A549 (cell line): ENCODE measurements at regions not wholly inside any gene's neighbourhood (a gene's known extent, or its start where the extent isn't known, plus 50 kb on each side); places are given as distances from the start of the nearest gene placed in this dataset.
"Not testable (repeated sequence)": the region's sequence is repeated elsewhere in the genome, so short reads cannot be mapped to it uniquely, and the experiment has no call there.

Source experiments
- ATAC-seq, 2 experiments: fragments of 200-7000 bp in 1 of 2; fragments of >200 bp in 1 of 2; cut with Nextera tagmentation in 1 of 2; cut with Tn5 transposase in 1 of 2; 3 replicates each; pipeline versions ENCODE4 v1.8.0 to v1.9.1; 2018 to 2020; ENCODE audit warnings: mild to moderate bottlenecking in 1 of 2, moderate library complexity in 1 of 2
- CTCF ChIA-PET: fragments of 300-600 bp; sonication (Branson Sonifier 250); formaldehyde crosslinking; extraction: SDS; loops from one replicate; lab custom pipeline; 2021; ENCODE audit warnings: antibody characterized with exemption, inconsistent platforms; lab: Yijun Ruan, JAX
- POLR2A ChIA-PET: fragments of 350-600 bp; formaldehyde crosslinking; extraction: SDS; loops from one replicate; lab custom pipeline; 2021; ENCODE audit warnings: antibody characterized with exemption, inconsistent platforms; lab: Yijun Ruan, JAX
- DNase-seq, 2 experiments: peaks; one replicate each; pipeline versions ENCODE4 v3.0.0 to v3.0.0-alpha.2; 2011 to 2016; ENCODE audit warnings: low read depth in 1 of 2, low spot score in 1 of 2
- FAIRE-seq: peaks from 2 replicates; lab custom pipeline; 2011; peaks lifted over from hg19 to GRCh38; lab: Jason Lieb, UNC
- H3K27ac ChIP-seq, 2 experiments: fragments of >200 bp; sonication (Bioruptor Twin); formaldehyde crosslinking; 3 replicates each; pipeline ENCODE4 v1.5.1; 2016 to 2017
- H3K4me1 ChIP-seq: fragments of >200 bp; sonication (Bioruptor Twin); formaldehyde crosslinking; 3 replicates; pipeline ENCODE4 v1.6.1; 2016
- H3K4me2 ChIP-seq: fragments of >200 bp; sonication (Bioruptor Twin); formaldehyde crosslinking; 3 replicates; pipeline ENCODE4 v1.6.1; 2016
- H3K4me3 ChIP-seq: fragments of >200 bp; sonication (Bioruptor Twin); formaldehyde crosslinking; 3 replicates; pipeline ENCODE4 v1.5.1; 2016
- H3K9me3 ChIP-seq: fragments of >200 bp; sonication (Bioruptor Twin); formaldehyde crosslinking; 3 replicates; pipeline ENCODE4 v1.6.1; 2016
- CTCF ChIP-seq: fragments of >200 bp; sonication (Bioruptor Twin); formaldehyde crosslinking; IDR thresholded peaks from 3 replicates; pipeline ENCODE4 v1.5.1; 2016
- RAD21 ChIP-seq, 2 experiments: fragments of >200 bp in 1 of 2; sonication (Bioruptor Twin) in 1 of 2; formaldehyde crosslinking in 1 of 2; IDR thresholded peaks in 1 of 2; conservative IDR thresholded peaks in 1 of 2; 2 replicates in 1 of 2; 3 replicates in 1 of 2; pipeline ENCODE4 v1.6.1; 2012 to 2018; ENCODE audit warnings: inconsistent platforms in 1 of 2
- WGBS: methylation state at CpG from one replicate; pipeline ENCODE4 v1.1.6; 2017; ENCODE audit errors: missing lambda C conversion rate; 5-methylcytosine and 5-hydroxymethylcytosine counted together

GRCh38 chr22:15786942-15787733 is 97.3 kb downstream of the POTEH start:
- 39% methylated on average over 4 of the region's 4 CpGs for WGBS
- FAIRE-seq, ATAC-seq, H3K27ac ChIP-seq, H3K4me1 ChIP-seq, CTCF ChIA-PET, H3K9me3 ChIP-seq, POLR2A ChIA-PET, H3K4me3 ChIP-seq, DNase-seq: not testable (repeated sequence)
- H3K4me2 ChIP-seq = peak overlapping the region; percentile 69

GRCh38 chr22:15791557-15791956 is 101.7 kb downstream of the POTEH start:
- H3K27ac ChIP-seq, FAIRE-seq, H3K4me1 ChIP-seq, CTCF ChIA-PET, POLR2A ChIA-PET, H3K4me2 ChIP-seq, H3K4me3 ChIP-seq, H3K9me3 ChIP-seq, DNase-seq: not testable (repeated sequence)
- 83% methylated on average over 1 of the region's 3 CpGs for WGBS
- peak in 1 of 2 experiments; percentile 67; a peak in 3 of 6 replicates for ATAC-seq

GRCh38 chr22:15799935-15800334 is 110.1 kb downstream of the POTEH start:
- H3K4me3 ChIP-seq, H3K27ac ChIP-seq, POLR2A ChIA-PET, ATAC-seq, H3K4me2 ChIP-seq, FAIRE-seq, H3K9me3 ChIP-seq, H3K4me1 ChIP-seq, DNase-seq, CTCF ChIA-PET: not testable (repeated sequence)
- WGBS = 68% methylated on average over 4 of the region's 6 CpGs

- 43% methylated on average over 1 of the region's 1 CpG for WGBS
- FAIRE-seq (peak; percentile 32), ATAC-seq (peak; percentile 83 to 98; a peak in 5 of 6 replicates)
- CTCF ChIA-PET, DNase-seq, H3K4me1 ChIP-seq, H3K4me2 ChIP-seq, H3K9me3 ChIP-seq, H3K4me3 ChIP-seq, H3K27ac ChIP-seq, POLR2A ChIA-PET: not testable (repeated sequence)
- TF ChIP-seq CTCF = peak; percentile 17; the same call in 1 of the 3 replicates
- TF ChIP-seq RAD21 (conservative IDR thresholded peaks at IDR 0.05 in 1 of 2, IDR thresholded peaks at IDR 0.05 in 1 of 2) = 0 out of 5 replicates have a peak, but pooled peaks of 1 of the 2 experiments have one; percentile 11
Observed at GRCh38 chr22:15811141-15811540, 121.3 kb downstream of the POTEH start.

GRCh38 chr22:15815783-15816182 is 126.0 kb downstream of the POTEH start:
- H3K4me2 ChIP-seq, H3K9me3 ChIP-seq, H3K4me3 ChIP-seq, H3K4me1 ChIP-seq, POLR2A ChIA-PET, H3K27ac ChIP-seq, FAIRE-seq, CTCF ChIA-PET, DNase-seq, ATAC-seq: not testable (repeated sequence)
- WGBS = no CpG with 5 or more reads among the region's 5 CpGs

- CTCF ChIA-PET, H3K27ac ChIP-seq, DNase-seq, FAIRE-seq, POLR2A ChIA-PET, H3K4me2 ChIP-seq, H3K4me3 ChIP-seq, H3K4me1 ChIP-seq, H3K9me3 ChIP-seq: not testable (repeated sequence)
- peak in 1 of 2 experiments; percentile 31; a peak in 3 of 6 replicates for ATAC-seq
- 78% methylated on average over 3 of the region's 3 CpGs for WGBS
Observed at GRCh38 chr22:15816470-15816869, 126.6 kb downstream of the POTEH start.

- H3K4me2 ChIP-seq, CTCF ChIA-PET, H3K9me3 ChIP-seq, H3K27ac ChIP-seq, H3K4me1 ChIP-seq, FAIRE-seq, DNase-seq, POLR2A ChIA-PET, H3K4me3 ChIP-seq: not testable (repeated sequence)
- 83% methylated on average over 1 of the region's 2 CpGs for WGBS
- ATAC-seq = peak in 1 of 2 experiments; percentile 37; a peak in 3 of 6 replicates
Observed at GRCh38 chr22:15817264-15817663, 127.4 kb downstream of the POTEH start.

GRCh38 chr22:15819886-15820285 is 130.1 kb downstream of the POTEH start:
- ATAC-seq, H3K4me3 ChIP-seq, DNase-seq, POLR2A ChIA-PET, H3K4me2 ChIP-seq, CTCF ChIA-PET, H3K4me1 ChIP-seq, H3K27ac ChIP-seq, FAIRE-seq, H3K9me3 ChIP-seq: not testable (repeated sequence)
- WGBS = no CpG with 5 or more reads among the region's 33 CpGs

GRCh38 chr22:15821088-15821487 is 131.3 kb downstream of the POTEH start:
- POLR2A ChIA-PET, CTCF ChIA-PET, DNase-seq, H3K4me1 ChIP-seq, ATAC-seq, H3K4me3 ChIP-seq, H3K9me3 ChIP-seq, H3K4me2 ChIP-seq, H3K27ac ChIP-seq, FAIRE-seq: not testable (repeated sequence)
- WGBS = 100% methylated on average over 4 of the region's 32 CpGs

- POLR2A ChIA-PET, H3K4me3 ChIP-seq, ATAC-seq, H3K4me2 ChIP-seq, H3K4me1 ChIP-seq, DNase-seq, H3K27ac ChIP-seq, FAIRE-seq, CTCF ChIA-PET, H3K9me3 ChIP-seq: not testable (repeated sequence)
- WGBS = no CpG with 5 or more reads among the region's 22 CpGs
Observed at GRCh38 chr22:15822001-15822400, 132.2 kb downstream of the POTEH start.
